ENCODE measurements at regions not wholly inside any gene's neighbourhood (a gene's known extent, or its start where the extent isn't known, plus 50 kb on each side); places are given as distances from the start of the nearest gene placed in this dataset.

DNA sequence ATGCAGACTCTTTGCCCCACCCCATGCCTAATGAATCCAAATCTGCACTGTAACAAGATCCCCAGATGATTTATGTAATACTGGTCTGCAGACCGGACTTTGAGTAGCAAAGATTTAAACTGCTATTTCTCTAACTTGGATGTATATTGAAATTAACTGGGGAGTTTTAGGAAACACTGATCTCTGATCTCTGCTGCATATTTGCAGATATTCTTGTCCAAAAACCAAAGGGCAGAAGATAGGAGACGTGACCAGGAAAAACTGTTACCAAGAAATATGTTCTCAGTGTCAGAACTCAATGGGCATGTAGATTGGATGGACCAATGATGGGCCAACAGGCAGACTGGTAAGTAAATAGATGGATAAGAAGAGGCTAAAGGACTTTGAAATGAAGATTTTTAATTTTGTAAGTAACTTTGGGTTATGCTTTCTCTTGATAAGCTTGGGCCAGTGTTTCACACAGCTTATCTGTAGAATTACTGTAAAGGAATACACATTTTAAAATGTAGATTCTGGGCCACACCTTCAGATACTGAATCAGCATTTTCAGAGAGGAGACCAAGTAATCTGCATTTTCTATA is 64.5 kb upstream of the TP63 start:
- TF ChIP-seq, protein P1, sequence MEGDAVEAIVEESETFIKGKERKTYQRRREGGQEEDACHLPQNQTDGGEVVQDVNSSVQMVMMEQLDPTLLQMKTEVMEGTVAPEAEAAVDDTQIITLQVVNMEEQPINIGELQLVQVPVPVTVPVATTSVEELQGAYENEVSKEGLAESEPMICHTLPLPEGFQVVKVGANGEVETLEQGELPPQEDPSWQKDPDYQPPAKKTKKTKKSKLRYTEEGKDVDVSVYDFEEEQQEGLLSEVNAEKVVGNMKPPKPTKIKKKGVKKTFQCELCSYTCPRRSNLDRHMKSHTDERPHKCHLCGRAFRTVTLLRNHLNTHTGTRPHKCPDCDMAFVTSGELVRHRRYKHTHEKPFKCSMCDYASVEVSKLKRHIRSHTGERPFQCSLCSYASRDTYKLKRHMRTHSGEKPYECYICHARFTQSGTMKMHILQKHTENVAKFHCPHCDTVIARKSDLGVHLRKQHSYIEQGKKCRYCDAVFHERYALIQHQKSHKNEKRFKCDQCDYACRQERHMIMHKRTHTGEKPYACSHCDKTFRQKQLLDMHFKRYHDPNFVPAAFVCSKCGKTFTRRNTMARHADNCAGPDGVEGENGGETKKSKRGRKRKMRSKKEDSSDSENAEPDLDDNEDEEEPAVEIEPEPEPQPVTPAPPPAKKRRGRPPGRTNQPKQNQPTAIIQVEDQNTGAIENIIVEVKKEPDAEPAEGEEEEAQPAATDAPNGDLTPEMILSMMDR (IDR thresholded peaks at IDR 0.05; ENCODE audit: extremely low read depth, insufficient read depth, missing control alignments) = no peak
- no peak for DNase-seq (ENCODE audit: low spot score)
- in situ Hi-C loops (cut with MboI; ENCODE audit: low pct_unique_long_range_greater_than_20kb, low sequenced_read_pairs, unreplicated experiment) = no loop called here

DNA sequence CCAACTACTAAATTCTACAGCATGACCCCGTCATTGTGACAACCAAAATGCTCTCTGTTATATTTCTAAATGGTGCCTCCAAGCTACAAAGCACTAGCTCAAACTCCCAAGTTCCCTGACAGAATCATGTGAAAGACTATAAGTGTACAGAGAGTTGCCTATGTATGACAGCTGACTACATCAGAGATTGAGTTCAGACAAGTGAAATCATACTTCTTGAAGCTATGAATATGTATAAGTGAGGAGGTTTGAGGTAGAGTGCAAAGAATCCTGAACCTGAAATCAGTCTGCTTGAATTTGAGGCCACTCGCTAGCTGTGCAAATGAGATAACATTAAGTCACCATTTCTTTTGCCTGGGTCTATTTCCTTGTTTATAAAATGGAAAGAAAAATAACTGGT is 63.9 kb upstream of the TP63 start:
- no peak for DNase-seq (ENCODE audit: low spot score)
- in situ Hi-C loops (cut with MboI; ENCODE audit: low pct_unique_long_range_greater_than_20kb, low sequenced_read_pairs, unreplicated experiment) = no loop called here

DNA sequence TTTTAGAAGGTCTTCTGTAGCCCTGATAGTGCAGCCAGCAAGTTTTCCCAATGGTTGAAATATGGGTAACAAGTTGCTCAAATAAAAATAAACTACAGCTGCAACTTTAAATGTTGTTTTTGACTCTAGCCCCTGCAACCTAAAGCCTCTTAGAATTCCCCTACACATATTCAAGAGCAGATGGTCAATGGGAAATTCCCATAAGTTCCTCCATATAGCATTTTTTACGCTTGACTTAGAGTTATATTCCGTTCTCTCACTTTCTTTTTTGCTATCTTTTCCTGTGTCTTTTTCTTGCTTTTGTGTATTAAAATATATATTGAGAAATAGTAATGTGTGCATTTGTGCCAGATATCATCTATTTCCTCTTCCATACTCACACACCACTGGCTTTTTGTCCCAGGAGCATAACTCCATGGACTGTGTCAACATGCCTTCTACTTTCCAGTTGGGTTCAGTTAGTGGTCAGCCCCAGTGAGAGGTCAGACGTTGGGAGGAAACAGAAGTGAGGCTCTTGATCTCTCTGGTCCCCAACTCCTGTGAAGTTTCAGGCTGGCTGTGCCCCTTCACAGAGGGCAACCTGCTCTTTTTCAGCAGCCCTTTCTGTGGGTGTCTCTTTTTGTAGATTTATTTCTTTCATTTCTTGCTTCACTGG is 63.3 kb upstream of the TP63 start:
- no peak for DNase-seq (ENCODE audit: low spot score)
- in situ Hi-C loops (cut with MboI; ENCODE audit: low pct_unique_long_range_greater_than_20kb, low sequenced_read_pairs, unreplicated experiment) = no loop called here
- TF ChIP-seq, protein P1 (IDR thresholded peaks at IDR 0.05; ENCODE audit: extremely low read depth, insufficient read depth, missing control alignments) = no peak

More for the DNA sequence above, 63.9 kb upstream of the TP63 start:
- TF ChIP-seq, protein P1 (IDR thresholded peaks at IDR 0.05; ENCODE audit: extremely low read depth, insufficient read depth, missing control alignments) = no peak

DNA sequence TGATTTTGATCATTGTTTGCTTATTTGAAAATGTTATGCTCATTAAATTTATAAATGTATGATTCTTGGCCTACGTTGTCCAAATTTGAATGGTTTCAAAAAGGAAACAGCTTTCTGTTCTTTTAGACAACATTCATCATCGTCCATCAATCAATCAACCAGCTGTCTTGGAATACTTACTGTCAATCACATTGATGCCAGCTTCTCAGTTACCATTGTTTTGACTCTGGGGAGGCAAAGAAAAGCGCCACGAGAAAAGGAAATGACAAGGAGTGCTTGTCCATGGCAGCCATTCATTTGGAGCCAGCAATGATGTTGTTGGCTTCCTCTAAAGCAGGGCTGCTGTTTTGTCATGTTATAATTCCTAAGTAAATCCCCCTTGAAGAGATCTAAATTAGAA is 62.2 kb upstream of the TP63 start:
- in situ Hi-C loops (cut with MboI; ENCODE audit: low pct_unique_long_range_greater_than_20kb, low sequenced_read_pairs, unreplicated experiment) = no loop called here
- TF ChIP-seq, protein P1 (IDR thresholded peaks at IDR 0.05; ENCODE audit: extremely low read depth, insufficient read depth, missing control alignments) = no peak

GRCh38 chr3:189569473-189569872 is 61.7 kb upstream of the TP63 start:
- TF ChIP-seq, protein P1 (IDR thresholded peaks at IDR 0.05; ENCODE audit: extremely low read depth, insufficient read depth, missing control alignments) = no peak
- in situ Hi-C loops (cut with MboI; ENCODE audit: low pct_unique_long_range_greater_than_20kb, low sequenced_read_pairs, unreplicated experiment) = no loop called here
- no peak for DNase-seq (ENCODE audit: low spot score)

More for the DNA sequence above, 62.2 kb upstream of the TP63 start:
- DNase-seq (ENCODE audit: low spot score) = no peak

DNA sequence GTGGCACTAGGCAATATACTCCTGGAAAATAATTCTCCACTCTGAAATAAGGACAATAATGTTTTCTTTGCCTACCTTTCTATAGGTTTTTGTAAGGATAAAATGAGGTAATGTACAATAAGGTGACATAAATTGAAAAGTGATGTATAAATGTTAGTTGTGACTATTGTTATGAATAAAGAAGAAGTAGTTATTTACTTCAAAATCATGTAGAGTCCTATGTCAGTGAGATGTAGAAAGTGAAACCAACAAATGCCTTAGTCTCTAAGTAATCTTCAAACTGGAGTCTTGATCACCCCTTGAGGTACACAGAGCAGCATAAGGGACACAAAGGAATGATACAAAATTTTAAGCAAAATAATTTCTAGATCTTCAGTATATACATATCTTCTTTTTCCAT is 60.3 kb upstream of the TP63 start:
- no peak for DNase-seq (ENCODE audit: low spot score)
- TF ChIP-seq, protein P1 (IDR thresholded peaks at IDR 0.05; ENCODE audit: extremely low read depth, insufficient read depth, missing control alignments) = no peak
- in situ Hi-C loops (cut with MboI; ENCODE audit: low pct_unique_long_range_greater_than_20kb, low sequenced_read_pairs, unreplicated experiment) = no loop called here
